ENCODE measurements at regions not wholly inside any gene's neighbourhood (a gene's known extent, or its start where the extent isn't known, plus 50 kb on each side); places are given as distances from the start of the nearest gene placed in this dataset.

- no peaks in the 10 kb centered on the region for H3K79me2 ChIP-seq (ENCODE audit: insufficient read depth, low read length)
- BruUV-seq (replicated peaks), result no TSS peak
- H3K27me3 ChIP-seq (ENCODE audit: insufficient read depth, low read length), result no peaks in the 10 kb centered on the region
- H3K36me3 ChIP-seq (ENCODE audit: control insufficient read depth in 1 of 2, insufficient read depth in 2 of 2, low read length in 2 of 2), result no peaks in the 10 kb centered on the region
- no peak overlapping the region for H3K27ac ChIP-seq (ENCODE audit: low read depth, low read length)
- ATAC-seq (no peak), DNase-seq (ENCODE audit: low read depth, low spot score) (no peak)
- H3K9me2 ChIP-seq (ENCODE audit: insufficient read depth), result no peaks in the 10 kb centered on the region
- ChIA-PET CTCF (no interaction called here), POLR2A (no interaction called here), RAD21 (ENCODE audit: low non-redundant PET in 1 of 2, low total read pairs in 2 of 2, uncharacterized antibody in 2 of 2, unreplicated experiment in 2 of 2) (no interaction called here)
- no peak overlapping the region for H3K4me2 ChIP-seq (ENCODE audit: low read length)
- H4K20me1 ChIP-seq (ENCODE audit: insufficient read depth), result no peaks in the 10 kb centered on the region
- H2AFZ ChIP-seq (ENCODE audit: low read depth, low read length, poor library complexity, severe bottlenecking), result no peak overlapping the region
- TF ChIP-seq YY1 (IDR thresholded peaks at IDR 0.05; ENCODE audit: extremely low read depth, insufficient replicate concordance, low read depth, low read length) (no peak), ELF1 (IDR thresholded peaks at IDR 0.05; ENCODE audit: borderline replicate concordance, low read depth) (no peak), EZH2 (IDR thresholded peaks at IDR 0.05) (no peak), SP1 (IDR thresholded peaks at IDR 0.05; ENCODE audit: low read depth) (no peak), ZFX (IDR thresholded peaks at IDR 0.05) (no peak), REST (IDR thresholded peaks at IDR 0.05; ENCODE audit: low read depth) (no peak), CBX3 (IDR thresholded peaks at IDR 0.05; ENCODE audit: low read depth) (no peak), POLR2A (IDR thresholded peaks at IDR 0.05; ENCODE audit: borderline replicate concordance, extremely low read depth, insufficient read depth, insufficient read length) (no peak), SRF (IDR thresholded peaks at IDR 0.05; ENCODE audit: low read depth) (no peak), JUND (IDR thresholded peaks at IDR 0.05) (no peak), EGR1 (IDR thresholded peaks at IDR 0.05; ENCODE audit: low read depth) (no peak), CEBPB (IDR thresholded peaks at IDR 0.05; ENCODE audit: low read depth) (no peak), RAD21 (IDR thresholded peaks at IDR 0.05; ENCODE audit: low read depth) (no peak), MAX (IDR thresholded peaks at IDR 0.05) (no peak), FOSL1 (IDR thresholded peaks at IDR 0.05; ENCODE audit: low read depth) (no peak), ZBTB33 (IDR thresholded peaks at IDR 0.05; ENCODE audit: extremely low read depth, insufficient replicate concordance, low read length) (no peak)
- H3K9me3 ChIP-seq (ENCODE audit: control insufficient read depth in 1 of 2, insufficient read depth in 1 of 2, low read depth in 1 of 2, low read length in 2 of 2), result no peaks in the 10 kb centered on the region; a peak in 1 of 4 replicates
- H3K4me1 ChIP-seq (ENCODE audit: control insufficient read depth in 1 of 2, insufficient read depth in 2 of 2, low read length in 2 of 2), result no peaks in the 10 kb centered on the region
- no peak overlapping the region for H3K9ac ChIP-seq (ENCODE audit: low read length)
- H3K4me3 ChIP-seq (replicated peaks in 1 of 2; ENCODE audit: low read depth in 1 of 2, low read length in 2 of 2), result no peak overlapping the region
- intact Hi-C loops (cut with micrococcal nuclease), result no loop called here
These were observed 97.1 kb upstream of the GRIK2 start for GRCh38 chr6:101296169-101296960.

All from HCT116 (cell line).